Vagina (tissue), 2 donors: ENCODE measurements at regions not wholly inside any gene's neighbourhood (a gene's known extent, or its start where the extent isn't known, plus 50 kb on each side); places are given as distances from the start of the nearest gene placed in this dataset.

Experiments used
- DNase-seq, 2 donors: peaks; one replicate each; pipeline ENCODE4 v3.0.0-alpha.2; 2017; ENCODE audit errors: extremely low spot score in 2 of 2
- H3K27ac ChIP-seq: fragments of 200-600 bp; sonication (generic); one replicate; pipeline ENCODE4 v1.5.1; 2019
- H3K27me3 ChIP-seq: fragments of 200-600 bp; sonication (generic); one replicate; pipeline ENCODE4 v1.5.1; 2019
- H3K36me3 ChIP-seq, 2 donors: fragments of 200-600 bp; sonication (generic); one replicate each; pipeline ENCODE4 v1.5.1; 2017 to 2019
- H3K4me1 ChIP-seq: fragments of 200-600 bp; sonication (generic); one replicate; pipeline ENCODE4 v1.5.1; 2019
- H3K4me3 ChIP-seq, 2 donors: fragments of 200-600 bp; sonication (generic); 1 replicate in 1 of 2; 2 replicates in 1 of 2; pipeline ENCODE4 v1.5.1; 2016 to 2019
- H3K9me3 ChIP-seq: fragments of 200-600 bp; sonication (generic); one replicate; pipeline ENCODE4 v1.5.1; 2019
- POLR2A ChIP-seq, 2 donors: fragments of 450-650 bp; IDR thresholded peaks; one replicate each; pipeline ENCODE4 v1.6.1; 2017; ENCODE audit warnings: antibody characterized with exemption in 2 of 2, mild to moderate bottlenecking in 2 of 2, moderate library complexity in 2 of 2
- POLR2AphosphoS5 ChIP-seq, 2 donors: sonication (generic); formaldehyde crosslinking; IDR thresholded peaks; one replicate each; pipeline ENCODE4 v1.9.0; 2017; ENCODE audit warnings: antibody characterized with exemption in 2 of 2, mild to moderate bottlenecking in 2 of 2, low read depth in 1 of 2; ENCODE audit not compliant: insufficient read depth in 1 of 2
- intact Hi-C: fragments of 100-400 bp; cut with DNase I; formaldehyde crosslinking; loops from one replicate; pipeline ENCODE4 v1.15.1; 2023
- TF ChIP-seq, protein P1 (sequence below), 3 experiments: fragments of 450-650 bp in 2 of 3; fragments of 200-600 bp in 1 of 3; sonication (generic) in 1 of 3; IDR thresholded peaks; one replicate each; pipeline ENCODE4 v1.5.1; 2017 to 2019; ENCODE audit warnings: antibody characterized with exemption in 3 of 3, mild to moderate bottlenecking in 2 of 3, moderate library complexity in 2 of 3

DNA sequence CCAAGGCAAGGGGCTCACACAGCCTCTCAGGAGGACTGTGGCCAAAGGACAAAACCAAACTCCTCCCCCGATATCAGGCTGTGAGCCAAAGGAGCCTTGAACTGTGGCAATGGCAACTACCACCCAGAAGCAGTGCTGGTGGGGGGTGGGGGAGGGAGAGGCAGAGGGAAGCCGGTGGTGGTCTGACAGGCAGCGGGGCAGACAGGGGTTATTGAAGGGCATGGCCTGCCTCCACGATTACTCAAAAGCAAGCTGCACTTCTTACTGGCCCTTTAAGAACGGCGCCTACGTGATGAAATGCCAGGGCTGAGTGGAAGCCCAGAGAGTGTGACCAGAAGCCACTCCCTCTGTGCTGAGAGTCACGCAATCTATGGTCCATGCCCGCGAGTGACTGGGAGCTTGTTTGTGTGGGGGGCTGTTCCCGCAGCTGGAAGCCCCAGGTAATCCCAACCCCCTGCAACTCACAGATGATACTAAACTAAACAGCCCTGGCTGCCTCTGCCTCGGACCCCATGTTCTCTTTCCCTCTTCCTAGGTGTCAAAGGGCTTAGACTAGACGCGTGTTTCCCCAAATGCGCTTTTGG lies 128.2 kb upstream of the CXCR4 start:
- no peaks in the 10 kb centered on the region for H3K9me3 ChIP-seq
- no peaks in the 10 kb centered on the region for H3K27me3 ChIP-seq
- DNase-seq: no peak
- intact Hi-C loops: no loop called here
- H3K4me1 ChIP-seq: no peaks in the 10 kb centered on the region
- H3K27ac ChIP-seq: no peak overlapping the region
- H3K4me3 ChIP-seq: no peak overlapping the region
- no peaks in the 10 kb centered on the region for H3K36me3 ChIP-seq
- TF ChIP-seq POLR2A (IDR thresholded peaks at IDR 0.05) (no peak), POLR2AphosphoS5 (IDR thresholded peaks at IDR 0.05; ENCODE audit: insufficient read depth in 1 of 2, low read depth in 1 of 2) (no peak)
- TF ChIP-seq, protein P1, sequence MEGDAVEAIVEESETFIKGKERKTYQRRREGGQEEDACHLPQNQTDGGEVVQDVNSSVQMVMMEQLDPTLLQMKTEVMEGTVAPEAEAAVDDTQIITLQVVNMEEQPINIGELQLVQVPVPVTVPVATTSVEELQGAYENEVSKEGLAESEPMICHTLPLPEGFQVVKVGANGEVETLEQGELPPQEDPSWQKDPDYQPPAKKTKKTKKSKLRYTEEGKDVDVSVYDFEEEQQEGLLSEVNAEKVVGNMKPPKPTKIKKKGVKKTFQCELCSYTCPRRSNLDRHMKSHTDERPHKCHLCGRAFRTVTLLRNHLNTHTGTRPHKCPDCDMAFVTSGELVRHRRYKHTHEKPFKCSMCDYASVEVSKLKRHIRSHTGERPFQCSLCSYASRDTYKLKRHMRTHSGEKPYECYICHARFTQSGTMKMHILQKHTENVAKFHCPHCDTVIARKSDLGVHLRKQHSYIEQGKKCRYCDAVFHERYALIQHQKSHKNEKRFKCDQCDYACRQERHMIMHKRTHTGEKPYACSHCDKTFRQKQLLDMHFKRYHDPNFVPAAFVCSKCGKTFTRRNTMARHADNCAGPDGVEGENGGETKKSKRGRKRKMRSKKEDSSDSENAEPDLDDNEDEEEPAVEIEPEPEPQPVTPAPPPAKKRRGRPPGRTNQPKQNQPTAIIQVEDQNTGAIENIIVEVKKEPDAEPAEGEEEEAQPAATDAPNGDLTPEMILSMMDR (IDR thresholded peaks at IDR 0.05): no peak

DNA sequence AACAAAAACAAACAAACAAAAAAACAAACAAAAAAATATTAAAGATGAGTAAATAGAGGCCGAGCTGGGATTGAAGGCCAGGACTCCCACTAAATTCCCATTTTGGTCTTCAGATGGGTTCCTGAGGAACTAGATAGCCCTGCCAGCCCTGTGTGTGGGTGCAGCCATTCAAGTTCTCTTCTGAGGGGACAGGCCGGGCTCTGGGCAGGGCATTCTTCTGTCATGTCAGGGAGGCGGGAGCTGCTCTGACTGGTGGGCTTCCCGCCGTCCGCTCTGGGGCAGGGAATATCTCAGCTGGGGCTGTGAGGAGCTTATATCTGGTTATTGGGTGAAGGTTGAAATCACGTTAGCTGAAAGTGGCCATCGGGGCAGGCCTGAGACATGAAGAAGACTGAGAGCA lies 127.3 kb upstream of the CXCR4 start:
- no peaks in the 10 kb centered on the region for H3K27me3 ChIP-seq
- no peak overlapping the region for H3K4me3 ChIP-seq
- H3K9me3 ChIP-seq: no peaks in the 10 kb centered on the region
- H3K36me3 ChIP-seq: no peaks in the 10 kb centered on the region
- no peak overlapping the region for H3K27ac ChIP-seq
- no peak for DNase-seq
- TF ChIP-seq POLR2A (IDR thresholded peaks at IDR 0.05): no peak
- TF ChIP-seq, protein P1 (IDR thresholded peaks at IDR 0.05): no peak
- TF ChIP-seq POLR2AphosphoS5 (IDR thresholded peaks at IDR 0.05; ENCODE audit: insufficient read depth in 1 of 2, low read depth in 1 of 2): no peak
- intact Hi-C loops: no loop called here
- H3K4me1 ChIP-seq: no peaks in the 10 kb centered on the region

DNA sequence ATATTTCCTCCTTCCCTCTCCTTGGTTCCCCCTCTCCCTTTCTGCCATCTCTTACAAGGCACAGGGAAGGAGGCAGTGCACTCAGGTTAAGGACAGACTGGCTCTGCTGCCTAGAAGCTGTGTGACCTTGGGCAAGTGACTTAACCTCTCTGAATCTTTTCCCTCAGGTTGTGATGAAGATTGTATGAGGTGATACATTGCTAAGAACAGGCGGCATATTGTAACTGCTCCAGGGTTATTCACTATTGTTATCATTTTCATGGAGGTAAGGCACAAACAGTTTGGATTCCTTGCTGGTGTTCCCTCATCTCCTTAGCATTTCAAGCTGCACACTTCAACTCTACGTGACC lies 126.6 kb upstream of the CXCR4 start:
- Histone ChIP-seq H3K27me3 (no peaks in the 10 kb centered on the region), H3K4me3 (no peak overlapping the region), H3K9me3 (no peaks in the 10 kb centered on the region), H3K27ac (no peak overlapping the region), H3K36me3 (no peaks in the 10 kb centered on the region), H3K4me1 (no peaks in the 10 kb centered on the region)
- intact Hi-C loops: no loop called here
- TF ChIP-seq, protein P1 (IDR thresholded peaks at IDR 0.05): no peak
- no peak for TF ChIP-seq POLR2AphosphoS5 (IDR thresholded peaks at IDR 0.05; ENCODE audit: insufficient read depth in 1 of 2, low read depth in 1 of 2)
- no peak for TF ChIP-seq POLR2A (IDR thresholded peaks at IDR 0.05)
- DNase-seq: no peak

DNA sequence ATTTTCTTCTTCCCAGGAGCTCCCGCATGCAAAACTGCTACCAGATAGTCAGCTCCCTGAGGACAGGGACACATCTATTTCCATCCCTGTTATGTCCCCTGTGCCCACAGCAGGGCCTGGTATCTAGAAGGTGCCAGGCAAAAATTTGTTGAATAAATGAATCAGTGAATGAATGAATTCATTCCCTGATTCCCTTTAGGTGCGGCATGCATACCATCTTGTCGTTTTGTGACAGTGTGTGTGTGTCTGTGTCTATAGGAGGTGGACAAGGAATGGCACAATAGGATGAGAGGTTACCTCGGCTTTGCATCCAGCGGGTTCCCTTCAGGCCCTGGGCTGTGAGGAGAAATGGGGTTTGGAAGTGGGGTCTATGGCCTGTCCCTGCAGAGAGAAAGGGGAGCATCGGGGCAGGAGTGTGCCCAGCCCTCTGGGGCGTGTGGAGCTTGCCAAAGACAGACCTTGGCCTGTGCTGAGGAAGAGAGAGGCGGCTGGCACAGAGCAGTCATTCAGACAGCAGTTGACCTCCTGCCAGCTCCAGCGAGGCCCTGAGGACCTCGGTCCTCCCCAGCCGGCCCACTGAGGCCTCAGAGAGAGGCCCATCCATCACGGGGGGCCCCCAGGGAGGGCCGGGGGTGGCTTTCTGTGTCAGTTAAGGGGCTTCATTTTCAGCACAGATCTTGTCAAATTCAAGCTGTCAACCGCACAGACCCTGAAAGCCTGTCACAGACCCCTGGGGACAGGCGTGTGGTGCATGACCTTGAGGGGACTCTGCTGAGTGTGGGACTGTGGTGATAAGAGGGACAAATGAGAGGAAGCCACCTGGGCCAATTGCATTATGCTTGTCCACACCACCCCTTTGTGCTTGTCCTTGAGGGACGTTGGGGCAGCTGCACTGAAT lies 125.9 kb upstream of the CXCR4 start:
- Histone ChIP-seq H3K36me3 (no peaks in the 10 kb centered on the region), H3K27ac (no peak overlapping the region), H3K27me3 (no peaks in the 10 kb centered on the region), H3K4me1 (no peaks in the 10 kb centered on the region), H3K9me3 (no peaks in the 10 kb centered on the region), H3K4me3 (no peak overlapping the region)
- TF ChIP-seq POLR2A (IDR thresholded peaks at IDR 0.05): no peak
- TF ChIP-seq POLR2AphosphoS5 (IDR thresholded peaks at IDR 0.05; ENCODE audit: insufficient read depth in 1 of 2, low read depth in 1 of 2): no peak
- TF ChIP-seq, protein P1 (IDR thresholded peaks at IDR 0.05): no peak
- DNase-seq: no peak
- intact Hi-C loops: no loop called here
